K562 (cell line): ENCODE measurements at regions not wholly inside any gene's neighbourhood (a gene's known extent, or its start where the extent isn't known, plus 50 kb on each side); places are given as distances from the start of the nearest gene placed in this dataset.
"Not testable (repeated sequence)": the region's sequence is repeated elsewhere in the genome, so short reads cannot be mapped to it uniquely, and the experiment has no call there.

ENCODE experiments used
- ATAC-seq: fragments of 200-7000 bp; cut with Tn5 transposase; 3 replicates; pipeline ENCODE4 v1.9.1; 2020; ENCODE audit warnings: moderate library complexity
- BruUV-seq: library from RNA; stranded (reverse); fragments of 400-500 nt; replicated peaks from 2 replicates; lab custom pipeline; 2021; lab: Mats Ljungman, UMichigan
- CTCF ChIA-PET: fragments of 300-600 bp; formaldehyde crosslinking; extraction: SDS; loops from one replicate; lab custom pipeline; 2021; ENCODE audit warnings: low intra/inter-chr PET ratio; lab: Yijun Ruan, JAX
- POLR2A ChIA-PET: fragments of 300-600, 350-650 bp; sonication (Branson Sonifier 250); formaldehyde crosslinking; extraction: SDS; loops from one replicate; lab custom pipeline; 2021; ENCODE audit warnings: antibody characterized with exemption, inconsistent platforms; lab: Yijun Ruan, JAX
- DNase-seq, 4 experiments: peaks; one replicate each; pipeline versions ENCODE4 v3.0.0 to v3.0.0-alpha.2; 2011 to 2018; ENCODE audit warnings: low spot score in 3 of 4, mixed read lengths in 3 of 4; ENCODE audit errors: extremely low read depth in 1 of 4
- FAIRE-seq: peaks from 2 replicates; lab custom pipeline; 2011; peaks lifted over from hg19 to GRCh38; lab: Jason Lieb, UNC
- H2AFZ ChIP-seq: 2 replicates; pipeline ENCODE4 v1.6.0; 2011; ENCODE audit warnings: low read depth, low read length, control low read depth, inconsistent platforms
- H3K27ac ChIP-seq: fragments of 200-600 bp; 3 replicates; pipeline ENCODE4 v1.8.0; 2011; ENCODE audit warnings: low read depth, mild to moderate bottlenecking, control low read depth, inconsistent platforms, low read length, moderate library complexity, mixed read lengths; ENCODE audit errors: extremely low read depth
- H3K27me3 ChIP-seq, 2 experiments: fragments of 300-600 bp in 1 of 2; 2 replicates in 1 of 2; 3 replicates in 1 of 2; pipeline versions ENCODE4 v1.6.0 to v1.8.0; 2011; ENCODE audit warnings: inconsistent platforms in 2 of 2, low read length in 2 of 2, mild to moderate bottlenecking in 1 of 2, mixed read lengths in 1 of 2, moderate library complexity in 1 of 2; ENCODE audit not compliant: control insufficient read depth in 2 of 2, insufficient read depth in 2 of 2
- H3K36me3 ChIP-seq: fragments of 300-600 bp; 3 replicates; pipeline ENCODE4 v1.8.0; 2011; ENCODE audit warnings: mild to moderate bottlenecking, low read length, inconsistent platforms; ENCODE audit not compliant: control insufficient read depth, insufficient read depth
- H3K4me1 ChIP-seq, 2 experiments: fragments of 200-600 bp in 1 of 2; replicated peaks in 1 of 2; 2 replicates in 1 of 2; 3 replicates in 1 of 2; pipeline versions ENCODE4 v1.5.1 to v1.8.0; 2011; ENCODE audit warnings: inconsistent platforms in 2 of 2, low read length in 2 of 2, mild to moderate bottlenecking in 1 of 2, mixed read lengths in 1 of 2, moderate library complexity in 1 of 2; ENCODE audit not compliant: control insufficient read depth in 2 of 2, insufficient read depth in 2 of 2
- H3K4me2 ChIP-seq: 2 replicates; pipeline ENCODE4 v1.6.1; 2011; ENCODE audit warnings: low read length, control low read depth, inconsistent platforms, mixed read lengths; ENCODE audit not compliant: insufficient read depth
- H3K4me3 ChIP-seq: fragments of 200-600 bp; sonication (generic), shearing (Covaris generic); 2 replicates; pipeline ENCODE4 v1.5.1; 2016; ENCODE audit warnings: control low read depth, inconsistent platforms
- H3K79me2 ChIP-seq: fragments of 200-600 bp; 3 replicates; pipeline ENCODE4 v1.8.0; 2011; ENCODE audit warnings: low read length, inconsistent platforms; ENCODE audit not compliant: control insufficient read depth, insufficient read depth
- H3K9ac ChIP-seq, 2 experiments: 2 replicates each; pipeline versions ENCODE4 v1.6.0 to v1.6.1; 2011; ENCODE audit warnings: low read depth in 2 of 2, low read length in 2 of 2, control low read depth in 1 of 2, inconsistent platforms in 1 of 2, mild to moderate bottlenecking in 1 of 2, mixed read lengths in 1 of 2; ENCODE audit not compliant: insufficient read depth in 1 of 2
- H3K9me1 ChIP-seq: one replicate; pipeline ENCODE4 v1.6.0; 2011; ENCODE audit warnings: inconsistent platforms, mild to moderate bottlenecking, low read length, moderate library complexity; ENCODE audit not compliant: control insufficient read depth, insufficient read depth
- H3K9me3 ChIP-seq: replicated peaks from 2 replicates; pipeline ENCODE4 v1.5.1; 2011; ENCODE audit warnings: low read depth, low read length, inconsistent platforms; ENCODE audit not compliant: control insufficient read depth, insufficient read depth
- H4K20me1 ChIP-seq: replicated peaks from 2 replicates; pipeline ENCODE4 v1.6.1; 2011; ENCODE audit warnings: low read length, inconsistent platforms, mixed read lengths; ENCODE audit not compliant: control insufficient read depth, insufficient read depth
- CTCF ChIP-seq, 3 experiments: IDR thresholded peaks in 2 of 3; conservative IDR thresholded peaks in 1 of 3; 2 replicates each; pipeline ENCODE4 v1.5.1; 2011 to 2012; ENCODE audit warnings: low read length in 3 of 3, mild to moderate bottlenecking in 3 of 3, control low read depth in 2 of 3, improper control_type of control experiment in 1 of 3, inconsistent platforms in 1 of 3, low read depth in 1 of 3, mixed read lengths in 1 of 3, moderate library complexity in 1 of 3; ENCODE audit not compliant: insufficient read depth in 2 of 3
- DEAF1 ChIP-seq: fragments of 450-650 bp; formaldehyde crosslinking; IDR thresholded peaks from 2 replicates; pipeline ENCODE4 v1.4.0; 2020; ENCODE audit warnings: mild to moderate bottlenecking, moderate library complexity
- RAD21 ChIP-seq, 2 experiments: fragments of 250-450 bp in 1 of 2; fragments of 450-650 bp in 1 of 2; sonication (Bioruptor Pico) in 1 of 2; formaldehyde crosslinking in 1 of 2; IDR thresholded peaks in 1 of 2; conservative IDR thresholded peaks in 1 of 2; 2 replicates each; pipeline versions ENCODE4 v1.4.0 to v1.8.0; 2020 to 2022; ENCODE audit warnings: mild to moderate bottlenecking in 2 of 2, moderate library complexity in 1 of 2
- REST ChIP-seq, 2 experiments: fragments of 450-650 bp; formaldehyde crosslinking in 1 of 2; IDR thresholded peaks; 2 replicates each; pipeline versions ENCODE4 v1.4.0 to v1.6.1; 2014 to 2020; ENCODE audit warnings: mild to moderate bottlenecking in 2 of 2, borderline replicate concordance in 1 of 2, low read depth in 1 of 2
- SPI1 ChIP-seq: IDR thresholded peaks from 2 replicates; pipeline ENCODE4 v1.6.1; 2011; ENCODE audit warnings: low read depth, low read length, control low read depth, borderline replicate concordance
- WGBS: fragments of 100-300 bp; shearing (Covaris generic); methylation state at CpG from one replicate; pipeline ENCODE4 v1.1.6; 2016; ENCODE audit warnings: low coverage, mixed read lengths; ENCODE audit not compliant: insufficient coverage; ENCODE audit errors: missing lambda C conversion rate; 5-methylcytosine and 5-hydroxymethylcytosine counted together
- in situ Hi-C: fragments of 300-500 bp; cut with MboI; formaldehyde crosslinking; loops from 4 replicates; pipeline ENCODE4 v1.15.0; 2018; ENCODE audit warnings: inconsistent platforms, mixed read lengths
- intact Hi-C: fragments of 100-400 bp; cut with micrococcal nuclease; formaldehyde crosslinking; loops from 2 replicates; pipeline ENCODE4 v1.14.2; 2022

GRCh38 chr9:41798684-41799083 is 330.5 kb downstream of the CNTNAP3B start:
- 23% methylated on average over 3 of the region's 4 CpGs for WGBS
- H3K27me3 ChIP-seq; intact Hi-C loops; H2AFZ ChIP-seq; H3K36me3 ChIP-seq; CTCF ChIA-PET; FAIRE-seq; H3K79me2 ChIP-seq; H3K4me1 ChIP-seq; H4K20me1 ChIP-seq; H3K27ac ChIP-seq; H3K4me2 ChIP-seq; in situ Hi-C loops; H3K9me1 ChIP-seq; BruUV-seq; H3K9ac ChIP-seq; H3K9me3 ChIP-seq; H3K4me3 ChIP-seq; POLR2A ChIA-PET; TF ChIP-seq REST (CRISPR knock-in tag; IDR thresholded peaks at IDR 0.05; ENCODE audit: low read depth): not testable (repeated sequence)
- peak in 2 of 3 experiments; percentile 9 to 48; a peak in 2 of 6 replicates for TF ChIP-seq CTCF (IDR thresholded peaks at IDR 0.05 in 2 of 3, conservative IDR thresholded peaks at IDR 0.05 in 1 of 3; ENCODE audit: insufficient read depth in 2 of 3, low read depth in 1 of 3, low read length in 3 of 3)
- TF ChIP-seq REST (IDR thresholded peaks at IDR 0.05; ENCODE audit: borderline replicate concordance): peak; percentile 74; the same call in 1 of the 2 replicates
- peak; percentile 60 for TF ChIP-seq DEAF1 (CRISPR knock-in tag)
- 0 out of 2 replicates have a peak, but pooled peaks have one; percentile 17 for TF ChIP-seq SPI1
- TF ChIP-seq RAD21 (CRISPR knock-in tag; conservative IDR thresholded peaks at IDR 0.05 in 1 of 2, IDR thresholded peaks at IDR 0.05 in 1 of 2): peak; percentile 65 to 81
- ATAC-seq (peak; percentile 73), DNase-seq (peak in 1 of 4 experiments; percentile 32)
